ENCODE measurements at regions not wholly inside any gene's neighbourhood (a gene's known extent, or its start where the extent isn't known, plus 50 kb on each side); places are given as distances from the start of the nearest gene placed in this dataset.
"Not testable (repeated sequence)": the region's sequence is repeated elsewhere in the genome, so short reads cannot be mapped to it uniquely, and the experiment has no call there.

DNA sequence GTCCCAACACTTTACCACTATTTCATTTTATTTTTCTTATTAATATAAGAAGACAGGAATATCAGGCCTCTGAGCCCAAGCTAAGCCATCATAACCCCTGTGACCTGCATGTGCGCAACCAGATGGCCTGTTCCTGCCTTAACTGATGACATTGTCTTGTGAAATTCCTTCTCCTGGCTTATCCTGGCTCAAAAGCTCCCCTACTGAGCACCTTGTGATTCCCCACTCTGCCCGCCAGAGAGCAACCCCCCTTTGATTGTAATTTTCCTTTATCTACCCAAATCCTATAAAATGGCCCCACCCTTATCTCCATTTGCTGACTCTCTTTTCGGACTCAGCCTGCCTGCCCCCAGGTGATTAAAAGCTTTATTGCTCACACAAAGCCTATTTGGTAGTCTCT is 382.8 kb upstream of the HS3ST1 start:
- TF ChIP-seq, protein P1, sequence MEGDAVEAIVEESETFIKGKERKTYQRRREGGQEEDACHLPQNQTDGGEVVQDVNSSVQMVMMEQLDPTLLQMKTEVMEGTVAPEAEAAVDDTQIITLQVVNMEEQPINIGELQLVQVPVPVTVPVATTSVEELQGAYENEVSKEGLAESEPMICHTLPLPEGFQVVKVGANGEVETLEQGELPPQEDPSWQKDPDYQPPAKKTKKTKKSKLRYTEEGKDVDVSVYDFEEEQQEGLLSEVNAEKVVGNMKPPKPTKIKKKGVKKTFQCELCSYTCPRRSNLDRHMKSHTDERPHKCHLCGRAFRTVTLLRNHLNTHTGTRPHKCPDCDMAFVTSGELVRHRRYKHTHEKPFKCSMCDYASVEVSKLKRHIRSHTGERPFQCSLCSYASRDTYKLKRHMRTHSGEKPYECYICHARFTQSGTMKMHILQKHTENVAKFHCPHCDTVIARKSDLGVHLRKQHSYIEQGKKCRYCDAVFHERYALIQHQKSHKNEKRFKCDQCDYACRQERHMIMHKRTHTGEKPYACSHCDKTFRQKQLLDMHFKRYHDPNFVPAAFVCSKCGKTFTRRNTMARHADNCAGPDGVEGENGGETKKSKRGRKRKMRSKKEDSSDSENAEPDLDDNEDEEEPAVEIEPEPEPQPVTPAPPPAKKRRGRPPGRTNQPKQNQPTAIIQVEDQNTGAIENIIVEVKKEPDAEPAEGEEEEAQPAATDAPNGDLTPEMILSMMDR (IDR thresholded peaks at IDR 0.05): not testable (repeated sequence)
- TF ChIP-seq POLR2A, POLR2AphosphoS5, EP300 (IDR thresholded peaks at IDR 0.05): not testable (repeated sequence)

Data from sigmoid colon (tissue), 4 donors.